Fibroblast of skin of left biceps (primary cell): ENCODE measurements at regions not wholly inside any gene's neighbourhood (a gene's known extent, or its start where the extent isn't known, plus 50 kb on each side); places are given as distances from the start of the nearest gene placed in this dataset.
"Not testable (repeated sequence)": the region's sequence is repeated elsewhere in the genome, so short reads cannot be mapped to it uniquely, and the experiment has no call there.

ENCODE experiments used
- DNase-seq, 2 experiments: peaks; one replicate each; pipeline ENCODE4 v3.0.0-alpha.2; 2013; ENCODE audit warnings: low read depth in 2 of 2

DNA sequence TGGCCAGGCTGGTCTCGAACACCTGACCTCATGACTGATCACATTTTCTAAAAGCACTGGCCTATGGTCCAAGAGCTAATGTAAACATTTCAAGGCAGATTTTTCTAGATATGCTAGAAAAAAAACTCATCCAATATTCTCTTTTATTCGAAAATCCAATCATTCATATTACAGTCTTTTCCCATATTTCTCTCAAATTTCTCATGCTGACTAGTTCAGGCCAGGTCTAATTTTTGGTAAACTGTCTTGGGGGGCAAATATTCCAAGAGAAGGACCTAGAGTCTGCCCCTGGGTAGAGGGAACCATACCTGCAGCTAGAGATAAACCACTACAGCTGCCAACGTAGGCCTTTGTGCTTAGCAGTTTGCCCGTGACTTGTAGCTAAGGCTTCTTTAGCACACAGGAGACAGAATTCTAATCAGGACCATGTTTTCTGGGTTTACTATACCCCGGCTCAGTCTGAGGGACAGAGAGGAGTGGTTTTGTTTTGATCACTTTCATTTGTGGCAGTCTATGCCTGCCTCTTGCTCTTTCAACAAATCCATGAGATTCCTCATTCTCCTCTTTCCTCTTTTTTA, 71.8 kb upstream of the CITED2 start:
- no peak for DNase-seq

DNA sequence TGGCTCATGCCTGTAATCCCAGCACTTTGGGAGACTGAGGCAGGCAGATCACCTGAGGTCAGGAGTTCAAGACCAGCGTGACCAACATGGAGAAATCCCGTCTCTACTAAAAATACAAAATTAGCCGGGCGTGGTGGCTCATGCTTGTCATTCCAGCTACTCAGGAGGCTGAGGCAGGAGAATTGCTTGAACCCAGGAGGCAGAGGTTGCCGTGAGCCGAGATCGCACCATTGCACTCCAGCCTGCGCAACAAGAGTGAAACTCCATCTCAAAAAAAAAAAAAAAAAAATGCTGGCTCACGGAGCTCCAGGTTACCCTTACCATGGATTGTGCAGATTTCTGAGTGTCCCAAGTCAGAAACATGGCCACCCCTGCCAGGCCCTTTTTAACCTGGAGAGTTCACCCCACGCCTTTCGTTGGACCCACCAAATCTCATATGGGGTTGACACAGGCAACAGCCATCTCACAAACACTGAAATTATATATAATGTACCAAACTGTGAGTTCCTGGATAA, 69.9 kb upstream of the CITED2 start:
- DNase-seq = not testable (repeated sequence)

DNA sequence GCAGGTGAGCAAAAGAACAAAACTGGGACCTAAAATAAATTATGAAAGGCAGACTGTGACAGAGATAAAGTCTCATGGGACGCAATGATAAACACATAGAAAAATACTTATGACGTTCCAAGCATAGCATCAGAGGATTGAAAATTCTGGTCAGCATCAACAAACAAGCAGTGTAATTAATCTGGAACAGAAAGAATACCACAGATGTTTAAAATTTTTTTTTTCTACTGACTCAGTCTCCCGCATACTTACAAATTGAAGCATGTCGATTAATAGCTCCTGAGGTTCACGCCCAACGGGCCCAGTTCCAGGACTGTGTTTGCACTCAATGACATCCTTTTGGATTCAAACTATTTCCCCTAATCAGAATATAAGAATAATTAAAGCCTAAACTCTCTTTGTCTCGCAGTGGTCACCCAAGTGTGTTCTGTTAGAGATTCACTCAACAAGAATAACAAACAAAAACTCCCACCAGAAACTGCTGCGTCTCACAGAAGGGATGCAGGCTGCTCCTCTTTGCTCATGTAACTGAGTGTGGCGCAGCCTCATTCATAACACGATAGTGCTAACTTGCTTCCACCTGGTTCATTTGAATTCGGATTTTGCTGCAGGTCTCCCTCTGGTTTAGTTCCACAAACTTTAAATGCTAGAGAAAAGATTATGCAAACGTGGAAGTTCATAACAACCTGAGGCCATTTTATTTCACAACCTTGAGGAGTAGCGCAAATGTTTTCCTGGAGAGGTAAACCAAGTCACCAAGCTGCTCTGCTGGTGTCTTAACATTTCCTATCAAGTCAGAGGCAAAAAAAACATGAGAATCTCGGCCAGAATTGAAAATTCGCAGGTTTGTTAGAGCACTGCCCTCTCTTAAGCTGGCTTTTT, 69.0 kb upstream of the CITED2 start:
- no peak for DNase-seq

DNA sequence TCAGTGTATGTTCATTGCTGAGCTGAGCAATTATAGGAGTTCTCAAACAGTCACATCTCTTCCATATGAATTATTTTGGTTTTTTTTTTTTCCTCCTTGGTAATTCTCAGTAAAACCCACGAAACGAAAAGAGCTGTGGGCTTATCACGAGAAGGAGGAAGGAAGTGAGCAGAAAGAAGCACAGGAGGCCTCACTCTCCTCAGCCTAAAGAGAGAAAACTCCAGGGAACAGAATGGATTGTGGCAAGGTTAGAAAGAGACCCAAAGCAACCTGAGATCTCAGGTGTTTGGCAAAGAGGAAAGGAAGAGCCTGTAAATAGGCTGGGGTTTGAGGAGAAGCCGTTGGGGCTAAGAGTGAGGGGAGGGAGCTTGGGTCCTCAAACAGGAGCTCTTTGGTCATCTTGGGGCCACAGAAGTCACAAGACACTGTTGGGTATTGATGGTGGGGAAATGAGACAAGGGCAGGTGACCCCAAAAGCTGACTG, 67.8 kb upstream of the CITED2 start:
- DNase-seq = no peak

DNA sequence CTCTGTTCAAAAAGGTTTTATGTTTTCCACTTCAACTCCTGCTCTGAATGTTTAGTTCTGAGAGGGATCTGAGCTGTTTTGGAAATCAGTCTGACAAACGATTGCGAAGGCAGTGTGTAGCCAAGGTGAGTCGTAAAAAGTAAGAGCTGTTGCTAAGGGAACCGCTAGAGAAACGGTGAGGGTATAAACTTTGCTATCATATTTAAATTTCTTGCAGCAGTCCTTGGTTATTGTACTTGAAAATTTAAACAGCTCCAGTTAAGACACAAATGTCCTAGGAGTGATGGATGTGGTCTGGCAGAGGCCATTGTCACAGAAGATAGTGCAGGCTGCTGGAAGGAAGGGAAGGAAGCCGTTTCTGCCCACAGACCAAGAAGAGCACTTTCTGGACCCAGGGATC, 64.9 kb upstream of the CITED2 start:
- no peak for DNase-seq

DNA sequence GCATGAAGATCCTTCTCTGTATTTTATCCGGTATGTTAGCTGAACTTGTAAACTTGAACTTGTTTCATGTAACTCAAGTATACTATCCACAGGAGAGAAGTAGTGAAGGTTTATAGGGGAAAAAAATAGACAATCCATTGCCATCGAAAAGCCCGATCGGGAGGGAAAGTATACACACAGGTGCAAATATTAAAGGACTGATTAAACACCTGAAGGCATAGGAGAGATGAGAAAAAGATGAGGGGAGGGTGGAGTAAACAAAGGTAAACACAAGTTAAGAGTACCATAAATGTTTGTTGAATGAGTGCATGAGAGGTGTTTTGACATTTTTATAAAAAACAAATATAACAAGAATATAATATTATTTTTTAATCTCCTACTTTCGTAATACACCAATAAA, 64.3 kb upstream of the CITED2 start:
- no peak for DNase-seq

DNA sequence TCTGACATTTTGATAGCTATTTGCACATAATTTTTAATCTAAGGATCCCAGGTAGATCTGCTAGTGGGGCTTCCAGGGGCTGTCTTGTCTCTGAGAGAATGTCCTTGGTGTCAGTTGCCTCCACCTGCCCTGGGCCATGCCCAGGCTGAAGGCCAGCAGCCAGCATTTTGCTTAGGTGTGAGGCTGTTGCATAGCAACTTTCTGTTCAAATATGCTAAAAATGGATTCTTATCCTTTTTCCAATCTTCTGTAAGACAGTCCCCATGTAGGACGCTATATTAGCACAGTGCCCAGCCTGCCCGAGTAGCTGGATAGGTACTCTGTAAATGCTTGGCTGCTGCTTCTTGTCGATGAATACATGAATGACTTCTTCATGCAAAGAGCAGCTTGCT, 62.5 kb upstream of the CITED2 start:
- DNase-seq = no peak

DNA sequence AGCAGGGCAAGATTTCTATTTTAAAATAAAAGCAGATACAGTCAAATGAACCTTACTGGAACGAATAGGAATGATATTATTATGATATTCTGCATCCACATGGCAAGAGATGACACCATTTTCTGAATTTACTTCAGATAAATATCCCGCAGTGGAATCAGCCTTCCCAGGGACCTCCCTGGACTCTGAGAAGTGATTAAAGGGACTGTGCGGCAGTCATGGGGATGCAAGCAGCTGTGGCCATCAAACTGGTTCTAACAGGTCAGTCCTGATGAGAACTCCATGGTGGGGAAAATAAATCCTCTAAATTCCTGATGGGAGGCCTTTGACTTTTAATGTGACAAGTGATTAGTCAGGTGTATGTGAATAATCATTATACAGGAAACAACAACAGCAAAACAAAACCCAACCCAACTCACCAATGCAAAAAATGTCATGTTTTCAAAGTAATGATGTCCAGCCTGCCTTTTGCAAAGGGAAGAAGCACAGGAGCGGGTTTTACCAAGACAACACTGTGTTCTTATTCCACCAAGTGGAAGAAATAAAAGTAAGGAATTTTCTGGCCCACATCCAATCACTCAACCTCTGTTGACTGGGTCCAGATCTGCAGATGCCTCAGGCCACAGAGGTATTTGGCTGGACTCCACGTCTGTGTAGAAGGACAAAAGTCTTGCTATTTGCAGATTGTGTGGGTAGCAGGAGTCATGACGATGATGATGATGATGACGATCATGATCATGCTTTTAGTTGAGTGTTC, 61.9 kb upstream of the CITED2 start:
- DNase-seq = no peak

DNA sequence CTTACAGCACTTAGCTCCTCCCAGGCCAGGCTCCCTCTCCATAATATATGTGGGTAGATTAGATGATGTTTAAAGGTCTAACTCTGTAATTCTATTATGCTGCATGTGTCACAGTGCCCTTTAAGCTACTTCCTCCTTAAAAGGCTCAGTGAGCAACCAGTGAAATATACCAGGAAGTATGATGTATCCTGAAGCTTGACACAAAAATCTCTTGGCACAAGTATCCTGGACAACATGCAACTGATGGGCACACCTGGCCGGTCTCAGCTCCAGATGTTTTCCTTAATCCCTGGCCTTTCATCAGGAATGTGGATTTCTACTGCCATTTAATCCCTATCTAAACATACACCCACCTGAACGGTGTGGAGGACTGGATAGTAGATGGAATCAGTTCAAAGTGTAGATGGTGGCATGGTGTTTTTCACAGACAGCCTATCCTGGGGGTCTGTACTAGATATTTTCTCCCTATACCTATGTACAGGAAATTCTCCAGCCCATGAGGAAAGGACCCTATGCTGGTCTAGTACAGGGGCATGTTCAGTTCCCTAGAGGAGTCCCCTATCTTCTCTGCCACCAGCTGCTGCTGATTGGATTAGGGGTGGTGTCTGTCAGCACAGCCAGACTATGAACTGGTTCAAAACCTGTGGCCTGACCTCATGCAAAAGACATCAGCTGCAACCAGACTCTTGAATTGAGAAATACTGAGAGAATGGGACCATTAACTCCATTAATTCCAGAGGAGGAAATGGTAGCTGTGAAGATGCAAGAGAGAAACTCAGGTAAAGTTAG, 59.4 kb upstream of the CITED2 start:
- DNase-seq = no peak

DNA sequence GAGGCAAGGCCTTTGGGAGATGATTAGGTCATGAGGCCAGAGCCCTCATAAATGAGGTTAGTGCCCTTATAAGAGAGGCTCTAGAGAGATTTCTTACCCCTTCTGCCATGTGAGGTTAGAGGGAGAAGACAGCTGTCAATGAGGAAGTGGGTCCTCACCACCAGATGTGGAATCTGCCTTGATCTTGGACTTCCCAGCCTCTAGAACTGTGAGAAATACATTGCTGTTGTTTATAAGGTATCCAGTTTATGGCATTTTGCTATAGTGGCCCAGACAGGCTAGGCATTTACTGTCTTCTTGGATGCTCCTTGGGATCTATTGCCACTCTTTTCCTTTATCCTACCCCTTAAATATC, 57.1 kb upstream of the CITED2 start:
- DNase-seq = no peak

DNA sequence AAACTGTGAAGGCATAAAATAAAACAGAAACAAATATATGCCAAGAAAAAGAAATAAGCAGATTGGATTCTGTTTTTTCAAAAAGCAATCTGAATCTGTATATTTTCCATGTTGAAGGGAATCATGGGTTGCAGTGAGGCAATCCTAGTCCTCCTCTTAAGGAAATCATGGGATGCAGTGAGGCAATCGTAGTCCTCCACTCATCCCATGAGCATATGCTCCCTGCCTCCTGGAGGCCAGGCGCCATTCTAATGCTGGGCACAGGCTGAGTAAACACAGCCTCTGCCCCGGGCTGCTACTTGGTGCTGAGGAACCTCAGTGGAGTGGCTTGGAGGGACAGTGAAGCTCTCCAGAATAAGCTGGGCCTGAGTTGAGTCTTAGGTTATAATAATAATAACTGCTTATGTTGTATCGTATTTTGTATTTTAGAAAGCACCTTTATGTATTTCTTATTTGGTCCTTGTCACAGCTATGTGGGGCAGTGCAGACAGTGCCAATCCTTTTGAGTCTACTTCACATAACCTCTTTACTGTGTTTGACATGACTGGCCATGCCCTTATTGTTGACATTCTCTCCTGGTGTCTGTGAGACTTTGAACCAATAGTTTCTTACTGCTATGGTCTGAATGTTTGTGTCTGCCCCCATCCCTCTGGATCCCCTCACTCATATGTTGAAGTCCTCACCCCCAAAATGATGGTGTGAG, 56.6 kb upstream of the CITED2 start:
- DNase-seq = no peak

DNA sequence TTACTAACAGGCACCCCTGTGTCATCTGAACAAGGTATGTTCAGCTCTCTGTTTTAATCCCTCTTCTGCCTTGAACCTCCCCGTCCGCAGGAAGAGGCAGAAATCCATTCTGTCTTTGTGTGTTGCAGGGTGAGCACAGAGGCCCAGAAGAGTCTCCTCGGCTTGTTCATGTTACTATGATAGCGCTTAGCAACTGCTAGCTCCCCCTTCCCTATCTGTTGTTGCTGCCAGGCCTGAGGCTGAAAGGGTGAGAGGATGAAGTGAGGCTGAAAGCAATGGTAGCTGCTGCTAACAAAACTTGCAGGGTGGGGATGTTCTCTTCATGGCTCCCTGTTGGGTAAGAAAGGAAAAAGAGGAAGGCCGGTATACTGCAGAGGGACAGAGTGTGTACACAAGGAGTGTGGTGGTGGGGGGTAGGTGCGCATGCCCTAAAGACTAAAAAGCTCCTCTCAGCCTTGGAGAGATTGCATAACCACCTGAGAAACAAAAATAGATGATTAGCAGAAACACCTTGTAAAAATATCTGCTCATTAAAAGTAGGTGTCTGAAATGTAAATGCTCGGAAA, 55.2 kb upstream of the CITED2 start:
- no peak for DNase-seq

DNA sequence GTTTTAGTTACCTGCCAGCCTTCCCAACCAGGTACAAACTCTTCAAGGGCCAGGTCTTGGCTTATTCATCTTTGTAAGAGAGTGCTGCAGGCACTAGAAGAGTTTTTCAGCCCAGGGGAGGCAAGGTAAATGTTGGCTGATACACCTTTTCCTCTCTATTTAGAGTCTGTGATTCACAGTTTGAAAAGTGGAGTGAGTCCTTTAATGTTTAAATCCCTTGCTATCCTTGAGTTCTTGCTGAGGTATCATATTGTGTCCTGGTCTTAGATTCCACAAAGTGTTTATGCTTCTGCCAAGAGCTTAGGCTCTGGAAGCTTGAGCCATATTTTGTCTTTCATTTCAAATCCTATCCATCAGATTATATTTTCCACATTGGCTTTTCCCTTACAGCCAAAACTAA, 52.8 kb upstream of the CITED2 start:
- DNase-seq = no peak

DNA sequence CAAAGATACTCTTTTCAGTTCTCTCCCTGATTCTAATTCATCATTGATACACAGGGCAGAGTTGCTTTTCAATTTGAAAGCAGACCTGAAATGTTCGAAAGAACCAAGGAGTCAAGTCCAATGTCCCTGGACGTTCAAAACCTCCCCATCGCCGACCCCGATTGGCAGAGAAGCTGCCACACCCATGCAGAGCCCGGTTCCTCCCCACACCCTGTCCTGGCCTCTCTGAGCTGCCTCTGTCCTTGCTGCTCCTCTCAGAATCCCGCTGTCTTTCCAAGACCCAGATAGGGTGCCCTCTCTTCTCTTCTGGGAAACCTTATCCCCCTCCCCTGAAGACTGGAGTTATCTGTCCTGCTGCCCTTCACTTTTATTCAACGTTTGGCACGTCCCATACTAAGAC, 52.3 kb upstream of the CITED2 start:
- DNase-seq = no peak

DNA sequence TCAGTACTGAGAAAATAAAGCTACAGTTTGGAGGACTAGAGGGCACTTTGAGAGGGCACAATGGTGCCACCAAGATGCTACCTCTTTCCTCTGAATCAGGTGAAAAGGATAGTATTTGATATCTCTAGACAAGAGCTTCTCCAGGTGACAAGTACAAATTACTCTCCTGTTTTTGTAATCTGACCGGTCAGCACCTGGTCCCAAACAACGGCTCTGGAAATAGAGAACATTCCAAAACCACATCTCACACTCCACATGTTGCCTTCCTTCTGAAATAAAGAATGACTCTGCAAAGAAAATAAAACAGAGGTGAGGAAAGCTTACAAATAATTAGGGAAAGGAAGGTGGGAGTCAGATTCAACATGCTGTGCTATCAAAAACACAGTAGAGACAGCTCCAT, 51.3 kb upstream of the CITED2 start:
- DNase-seq = no peak

DNA sequence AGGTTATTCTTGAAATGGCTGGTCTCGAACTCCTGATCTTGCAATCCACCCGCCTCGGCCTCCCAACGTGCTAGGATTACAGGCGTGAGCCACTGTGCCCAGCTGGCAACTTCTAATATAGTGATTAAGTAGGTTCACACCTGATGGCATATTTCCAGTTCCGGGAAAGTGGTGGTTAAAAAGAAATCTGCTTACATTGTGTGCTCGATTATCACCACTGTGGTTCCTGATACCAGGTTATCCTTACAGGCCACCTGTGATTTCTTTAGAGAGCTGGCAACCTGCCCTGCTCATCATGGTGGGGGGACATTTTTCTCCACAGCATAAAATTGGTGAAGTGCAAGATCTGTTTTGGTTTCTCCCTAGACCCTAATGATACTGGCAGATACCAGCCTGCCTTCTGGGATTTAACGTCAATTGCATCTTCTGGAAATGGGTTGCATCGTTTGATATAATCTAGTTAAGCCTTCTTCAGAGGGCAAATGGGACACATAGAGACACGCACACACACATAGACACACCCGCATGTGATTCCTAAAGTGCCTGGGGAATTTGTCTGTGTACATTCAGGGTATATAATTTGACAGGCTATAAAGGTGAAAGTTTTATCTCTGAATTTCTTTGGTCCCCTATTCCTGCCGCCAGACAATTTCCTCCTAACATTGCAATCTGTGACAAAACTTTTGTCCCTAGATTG, 49.7 kb upstream of the CITED2 start:
- DNase-seq = no peak
